WTC11 (cell line): ENCODE measurements at regions not wholly inside any gene's neighbourhood (a gene's known extent, or its start where the extent isn't known, plus 50 kb on each side); places are given as distances from the start of the nearest gene placed in this dataset.

Experiments
- ATF1 ChIP-seq: sonication (generic); formaldehyde crosslinking; IDR thresholded peaks from 2 replicates; pipeline ENCODE4 v1.8.1; 2023; ENCODE audit warnings: mild to moderate bottlenecking, moderate library complexity, missing genetic modification reagents
- CTCF ChIP-seq: fragments of 200-600 bp; IDR thresholded peaks from 2 replicates; pipeline ENCODE4 v1.8.0; 2022; ENCODE audit warnings: antibody characterized with exemption
- NFYB ChIP-seq: sonication (generic); formaldehyde crosslinking; conservative IDR thresholded peaks from 2 replicates; pipeline ENCODE4 v1.8.0; 2022; ENCODE audit warnings: low read depth, missing genetic modification reagents
- STAT6 ChIP-seq: sonication (generic); formaldehyde crosslinking; conservative IDR thresholded peaks from 2 replicates; pipeline ENCODE4 v1.8.1; 2023; ENCODE audit warnings: mild to moderate bottlenecking, low read depth, missing genetic modification reagents, moderate library complexity
- TEAD1 ChIP-seq: sonication (generic); formaldehyde crosslinking; IDR thresholded peaks from 2 replicates; pipeline ENCODE4 v1.8.0; 2022; ENCODE audit warnings: mild to moderate bottlenecking, missing genetic modification reagents
- ZNF512 ChIP-seq: sonication (generic); formaldehyde crosslinking; IDR thresholded peaks from 2 replicates; pipeline ENCODE4 v1.8.1; 2022; ENCODE audit warnings: missing genetic modification reagents, borderline replicate concordance

- no peak for TF ChIP-seq NFYB (CRISPR knock-in tag)
- no peak for TF ChIP-seq CTCF
- TF ChIP-seq TEAD1, result no peak
- TF ChIP-seq ZNF512 (CRISPR knock-in tag), result no peak
- TF ChIP-seq STAT6, result no peak
- no peak for TF ChIP-seq ATF1
Observed at GRCh38 chr2:49219741-49220140, 65.4 kb upstream of the FSHR start.
